BE2C (cell line): ENCODE measurements at regions not wholly inside any gene's neighbourhood (a gene's known extent, or its start where the extent isn't known, plus 50 kb on each side); places are given as distances from the start of the nearest gene placed in this dataset.

Experiments
- DNase-seq: peaks from one replicate; pipeline ENCODE4 v3.0.0-alpha.2; 2020
- H3K27me3 ChIP-seq: fragments of 250-450 bp; sonication (Bioruptor Pico); 2 replicates; pipeline ENCODE4 v1.5.1; 2020; ENCODE audit warnings: mild to moderate bottlenecking
- H3K36me3 ChIP-seq: fragments of 250-450 bp; sonication (Bioruptor Pico); 2 replicates; pipeline ENCODE4 v1.5.1; 2020; ENCODE audit warnings: mild to moderate bottlenecking
- H3K4me1 ChIP-seq: fragments of 250-450 bp; sonication (Bioruptor Pico); 2 replicates; pipeline ENCODE4 v1.5.1; 2020
- H3K4me3 ChIP-seq: 2 replicates; pipeline ENCODE4 v1.5.1; 2011; ENCODE audit warnings: low read depth, low read length
- H3K9me3 ChIP-seq: fragments of 250-450 bp; sonication (Bioruptor Pico); 2 replicates; pipeline ENCODE4 v1.5.1; 2020
- TF ChIP-seq, protein P1 (sequence below): IDR thresholded peaks from 2 replicates; pipeline ENCODE4 v1.5.1; 2012; ENCODE audit warnings: mild to moderate bottlenecking, low read depth, low read length

GRCh38 chr5:103638979-103639378, 76.4 kb upstream of the NUDT12 start:
- TF ChIP-seq, protein P1, sequence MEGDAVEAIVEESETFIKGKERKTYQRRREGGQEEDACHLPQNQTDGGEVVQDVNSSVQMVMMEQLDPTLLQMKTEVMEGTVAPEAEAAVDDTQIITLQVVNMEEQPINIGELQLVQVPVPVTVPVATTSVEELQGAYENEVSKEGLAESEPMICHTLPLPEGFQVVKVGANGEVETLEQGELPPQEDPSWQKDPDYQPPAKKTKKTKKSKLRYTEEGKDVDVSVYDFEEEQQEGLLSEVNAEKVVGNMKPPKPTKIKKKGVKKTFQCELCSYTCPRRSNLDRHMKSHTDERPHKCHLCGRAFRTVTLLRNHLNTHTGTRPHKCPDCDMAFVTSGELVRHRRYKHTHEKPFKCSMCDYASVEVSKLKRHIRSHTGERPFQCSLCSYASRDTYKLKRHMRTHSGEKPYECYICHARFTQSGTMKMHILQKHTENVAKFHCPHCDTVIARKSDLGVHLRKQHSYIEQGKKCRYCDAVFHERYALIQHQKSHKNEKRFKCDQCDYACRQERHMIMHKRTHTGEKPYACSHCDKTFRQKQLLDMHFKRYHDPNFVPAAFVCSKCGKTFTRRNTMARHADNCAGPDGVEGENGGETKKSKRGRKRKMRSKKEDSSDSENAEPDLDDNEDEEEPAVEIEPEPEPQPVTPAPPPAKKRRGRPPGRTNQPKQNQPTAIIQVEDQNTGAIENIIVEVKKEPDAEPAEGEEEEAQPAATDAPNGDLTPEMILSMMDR, result no peak
- Histone ChIP-seq H3K27me3 (no peaks in the 10 kb centered on the region), H3K4me3 (no peak overlapping the region), H3K36me3 (no peaks in the 10 kb centered on the region), H3K9me3 (no peaks in the 10 kb centered on the region), H3K4me1 (no peaks in the 10 kb centered on the region)
- DNase-seq, result no peak

GRCh38 chr5:103624675-103625074, 62.1 kb upstream of the NUDT12 start:
- Histone ChIP-seq H3K27me3 (no peaks in the 10 kb centered on the region), H3K4me1 (peaks cover 5% of the 10 kb centered on the region; the same call in 1 of the 2 replicates), H3K9me3 (no peaks in the 10 kb centered on the region), H3K4me3 (no peak overlapping the region), H3K36me3 (no peaks in the 10 kb centered on the region)
- TF ChIP-seq, protein P1, result no peak
- DNase-seq, result no peak

GRCh38 chr5:103624035-103624480, 61.5 kb upstream of the NUDT12 start:
- Histone ChIP-seq H3K9me3 (no peaks in the 10 kb centered on the region), H3K36me3 (no peaks in the 10 kb centered on the region), H3K4me3 (no peak overlapping the region), H3K4me1 (peaks cover 5% of the 10 kb centered on the region; the same call in 1 of the 2 replicates), H3K27me3 (no peaks in the 10 kb centered on the region)
- TF ChIP-seq, protein P1, result no peak
- no peak for DNase-seq

- no peak overlapping the region for H3K4me3 ChIP-seq
- H3K36me3 ChIP-seq, result no peaks in the 10 kb centered on the region
- no peaks in the 10 kb centered on the region for H3K9me3 ChIP-seq
- no peak for DNase-seq
- H3K27me3 ChIP-seq, result no peaks in the 10 kb centered on the region
- TF ChIP-seq, protein P1, result no peak
- H3K4me1 ChIP-seq, result peaks cover 5% of the 10 kb centered on the region; the same call in 1 of the 2 replicates
Observed at GRCh38 chr5:103623425-103623824, 60.8 kb upstream of the NUDT12 start.

DNA sequence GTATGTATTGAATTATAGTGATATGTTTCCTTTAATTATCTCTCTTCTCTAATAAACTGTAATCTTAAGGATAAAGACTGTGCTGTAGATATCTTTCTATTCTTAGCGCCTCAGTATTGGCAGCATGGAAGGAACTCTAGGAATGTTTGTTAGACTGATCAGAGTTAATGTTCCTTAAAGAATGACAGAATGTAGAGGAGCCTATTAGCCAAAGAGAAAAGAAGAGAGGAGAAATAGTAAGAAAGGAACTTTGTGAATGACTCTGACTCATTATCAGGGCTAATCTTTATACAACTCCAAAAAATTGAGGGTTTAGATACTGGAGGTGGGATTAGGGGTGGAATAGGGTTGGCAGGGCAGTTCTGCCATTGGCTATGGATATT, 59.0 kb upstream of the NUDT12 start:
- Histone ChIP-seq H3K4me3 (no peak overlapping the region), H3K4me1 (peaks cover 5% of the 10 kb centered on the region; the same call in 1 of the 2 replicates), H3K9me3 (no peaks in the 10 kb centered on the region), H3K36me3 (no peaks in the 10 kb centered on the region), H3K27me3 (no peaks in the 10 kb centered on the region)
- DNase-seq, result no peak
- TF ChIP-seq, protein P1, result no peak

DNA sequence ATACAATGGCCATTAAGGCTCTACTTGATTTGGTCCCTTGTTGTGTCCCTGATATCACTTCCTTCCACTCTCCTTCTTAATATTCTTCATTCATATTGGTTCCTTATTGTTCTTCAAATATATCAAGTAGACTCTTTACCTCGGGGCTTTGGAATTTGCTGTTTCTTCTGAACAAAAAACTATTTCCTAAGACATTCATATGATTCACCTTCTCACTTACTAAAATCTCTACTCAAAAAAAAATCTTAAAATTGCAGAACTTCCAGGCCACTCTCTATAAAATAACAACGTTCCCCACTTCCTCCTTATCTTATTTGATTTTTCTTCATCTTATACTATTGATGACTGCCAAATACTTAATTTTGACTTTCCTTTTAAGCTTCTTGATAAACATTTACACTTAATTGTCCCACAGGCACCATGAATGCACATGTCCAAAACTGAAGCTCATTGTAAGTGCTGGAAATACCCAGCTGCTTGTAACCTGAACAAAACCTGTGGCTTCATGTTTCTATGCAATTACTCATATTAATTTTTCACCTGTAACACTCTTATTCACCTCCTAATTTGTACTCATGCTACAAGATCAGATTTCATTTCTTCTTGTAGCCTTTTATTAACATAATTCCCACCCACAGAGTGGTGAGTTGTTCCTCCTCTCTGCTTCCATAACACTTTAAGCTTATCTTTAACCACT, 58.4 kb upstream of the NUDT12 start:
- Histone ChIP-seq H3K4me3 (no peak overlapping the region), H3K4me1 (peaks cover 5% of the 10 kb centered on the region; the same call in 1 of the 2 replicates), H3K27me3 (no peaks in the 10 kb centered on the region), H3K9me3 (no peaks in the 10 kb centered on the region), H3K36me3 (no peaks in the 10 kb centered on the region)
- TF ChIP-seq, protein P1, result no peak
- DNase-seq, result no peak
